ENCODE measurements at regions not wholly inside any gene's neighbourhood (a gene's known extent, or its start where the extent isn't known, plus 50 kb on each side); places are given as distances from the start of the nearest gene placed in this dataset.

GRCh38 chr7:133140994-133141595 lies 59.2 kb upstream of the CHCHD3 start:
- TF ChIP-seq POLR2A (IDR thresholded peaks at IDR 0.05; ENCODE audit: low read depth, low read length) (no peak), PAX5 (IDR thresholded peaks at IDR 0.05; ENCODE audit: insufficient read depth, low read length, severe bottlenecking) (no peak), TAF1 (IDR thresholded peaks at IDR 0.05; ENCODE audit: low read depth, low read length) (no peak)

Data from GM12891 (cell line).